Endothelial cell (in vitro differentiated cells): ENCODE measurements at regions not wholly inside any gene's neighbourhood (a gene's known extent, or its start where the extent isn't known, plus 50 kb on each side); places are given as distances from the start of the nearest gene placed in this dataset.

Experiments used
- DNase-seq: peaks from one replicate; pipeline ENCODE4 v3.0.0; 2021; ENCODE audit warnings: low spot score
- H3K27ac Mint-ChIP-seq: one replicate; pipeline ENCODE4 v1.8.0; 2021; ENCODE audit warnings: mixed read lengths, inconsistent platforms; ENCODE audit not compliant: unreplicated experiment
- H3K27me3 Mint-ChIP-seq: one replicate; pipeline ENCODE4 v1.8.0; 2021; ENCODE audit warnings: mild to moderate bottlenecking, moderate library complexity, mixed read lengths, inconsistent platforms; ENCODE audit not compliant: unreplicated experiment
- H3K36me3 Mint-ChIP-seq: one replicate; pipeline ENCODE4 v1.8.0; 2021; ENCODE audit warnings: mild to moderate bottlenecking, low read depth, mixed read lengths, inconsistent platforms; ENCODE audit not compliant: unreplicated experiment
- H3K4me1 Mint-ChIP-seq: one replicate; pipeline ENCODE4 v1.8.0; 2021; ENCODE audit warnings: mild to moderate bottlenecking, mixed read lengths, inconsistent platforms; ENCODE audit not compliant: unreplicated experiment
- H3K4me3 Mint-ChIP-seq: one replicate; pipeline ENCODE4 v1.8.0; 2021; ENCODE audit warnings: mild to moderate bottlenecking, mixed read lengths, inconsistent platforms; ENCODE audit not compliant: unreplicated experiment
- H3K9me3 Mint-ChIP-seq: one replicate; pipeline ENCODE4 v1.8.0; 2021; ENCODE audit warnings: mixed read lengths, inconsistent platforms; ENCODE audit not compliant: unreplicated experiment
- TF ChIP-seq, protein P1 (sequence below): fragments of 200-600 bp; sonication (generic); IDR thresholded peaks from one replicate; pipeline ENCODE4 v1.5.0; 2021; ENCODE audit warnings: antibody characterized with exemption; ENCODE audit not compliant: unreplicated experiment

DNA sequence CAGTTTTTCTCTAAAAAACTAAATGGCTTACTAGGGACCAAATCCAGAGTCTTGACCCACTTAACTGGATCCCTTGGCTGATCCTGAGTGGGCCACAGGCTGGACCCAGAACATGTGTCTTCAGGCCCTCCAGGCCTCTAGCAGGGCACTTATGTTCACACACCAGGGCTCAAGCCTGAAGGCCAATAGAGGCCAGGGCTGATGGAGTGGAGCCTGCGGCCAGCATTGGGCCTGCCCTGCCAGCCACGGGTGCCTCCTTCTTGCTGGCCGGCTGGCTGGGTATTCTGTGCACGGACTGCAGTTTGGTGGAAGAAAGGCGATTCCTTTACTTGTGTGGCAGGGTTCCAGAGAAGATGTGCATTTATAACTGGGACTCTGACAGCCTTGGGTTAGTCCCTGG is 103.0 kb upstream of the ZNF32 start:
- Mint-ChIP-seq H3K36me3 (no peaks in the 10 kb centered on the region), H3K9me3 (peaks cover 5% of the 10 kb centered on the region), H3K27me3 (peaks cover 6% of the 10 kb centered on the region), H3K4me1 (no peaks in the 10 kb centered on the region), H3K27ac (no peak overlapping the region), H3K4me3 (no peak overlapping the region)
- TF ChIP-seq, protein P1, sequence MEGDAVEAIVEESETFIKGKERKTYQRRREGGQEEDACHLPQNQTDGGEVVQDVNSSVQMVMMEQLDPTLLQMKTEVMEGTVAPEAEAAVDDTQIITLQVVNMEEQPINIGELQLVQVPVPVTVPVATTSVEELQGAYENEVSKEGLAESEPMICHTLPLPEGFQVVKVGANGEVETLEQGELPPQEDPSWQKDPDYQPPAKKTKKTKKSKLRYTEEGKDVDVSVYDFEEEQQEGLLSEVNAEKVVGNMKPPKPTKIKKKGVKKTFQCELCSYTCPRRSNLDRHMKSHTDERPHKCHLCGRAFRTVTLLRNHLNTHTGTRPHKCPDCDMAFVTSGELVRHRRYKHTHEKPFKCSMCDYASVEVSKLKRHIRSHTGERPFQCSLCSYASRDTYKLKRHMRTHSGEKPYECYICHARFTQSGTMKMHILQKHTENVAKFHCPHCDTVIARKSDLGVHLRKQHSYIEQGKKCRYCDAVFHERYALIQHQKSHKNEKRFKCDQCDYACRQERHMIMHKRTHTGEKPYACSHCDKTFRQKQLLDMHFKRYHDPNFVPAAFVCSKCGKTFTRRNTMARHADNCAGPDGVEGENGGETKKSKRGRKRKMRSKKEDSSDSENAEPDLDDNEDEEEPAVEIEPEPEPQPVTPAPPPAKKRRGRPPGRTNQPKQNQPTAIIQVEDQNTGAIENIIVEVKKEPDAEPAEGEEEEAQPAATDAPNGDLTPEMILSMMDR: no peak
- DNase-seq: no peak

DNA sequence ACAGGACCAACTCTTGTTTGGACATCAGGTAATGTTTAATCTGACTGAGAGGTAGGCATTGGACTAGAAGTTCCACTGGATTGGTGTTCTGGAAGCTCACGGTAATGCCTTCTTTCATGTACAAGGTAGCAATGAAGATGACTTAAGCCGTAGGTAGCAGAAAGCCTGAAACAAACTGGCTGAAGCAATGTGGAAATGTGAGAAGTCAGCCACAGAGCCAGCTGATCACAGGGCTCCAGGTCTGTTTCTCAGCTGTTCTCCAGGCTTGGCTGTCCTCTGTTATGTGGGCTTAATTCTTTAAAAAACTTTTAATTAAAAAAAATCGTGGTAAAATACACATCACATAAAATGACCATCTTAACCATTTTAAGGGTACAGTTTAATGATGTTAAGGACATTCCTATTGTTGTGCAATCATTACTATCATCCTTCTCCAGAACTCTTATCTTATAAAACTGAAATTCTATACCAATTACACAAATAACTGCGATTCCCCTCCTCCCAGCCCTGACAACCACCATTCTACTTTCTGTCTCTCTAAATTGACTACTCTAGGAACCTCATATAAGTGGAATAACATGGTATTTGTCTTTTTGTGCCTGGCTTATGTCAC is 101.4 kb upstream of the ZNF32 start:
- Mint-ChIP-seq H3K27me3 (peaks cover 6% of the 10 kb centered on the region), H3K4me1 (no peaks in the 10 kb centered on the region), H3K4me3 (no peak overlapping the region), H3K27ac (no peak overlapping the region), H3K9me3 (peaks cover 5% of the 10 kb centered on the region), H3K36me3 (no peaks in the 10 kb centered on the region)
- no peak for DNase-seq
- TF ChIP-seq, protein P1: no peak

DNA sequence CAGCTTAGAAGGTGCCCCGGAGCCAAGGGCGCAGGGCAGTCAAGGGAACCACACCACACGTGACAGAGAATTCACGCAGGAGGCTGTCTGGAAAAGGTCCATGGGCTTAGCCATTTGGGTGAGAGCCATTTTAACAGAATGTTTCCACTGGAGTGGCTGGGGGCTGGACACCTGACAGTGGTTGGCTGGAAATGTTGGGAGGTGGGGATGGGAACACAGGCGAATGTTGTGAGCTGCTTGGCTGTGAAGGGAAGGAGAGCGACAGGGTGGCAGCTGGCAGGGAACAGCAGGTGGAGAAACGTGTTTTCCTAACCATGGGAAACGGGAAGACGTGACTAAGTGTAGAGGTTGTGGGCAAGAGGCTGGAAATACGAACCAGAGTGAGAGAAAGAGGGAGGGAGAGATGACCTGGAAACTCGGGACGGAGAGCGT is 100.5 kb upstream of the ZNF32 start:
- peaks cover 6% of the 10 kb centered on the region for H3K27me3 Mint-ChIP-seq
- DNase-seq: no peak
- TF ChIP-seq, protein P1: no peak
- no peak overlapping the region for H3K4me3 Mint-ChIP-seq
- no peaks in the 10 kb centered on the region for H3K4me1 Mint-ChIP-seq
- peaks cover 5% of the 10 kb centered on the region for H3K9me3 Mint-ChIP-seq
- H3K36me3 Mint-ChIP-seq: no peaks in the 10 kb centered on the region
- no peak overlapping the region for H3K27ac Mint-ChIP-seq

DNA sequence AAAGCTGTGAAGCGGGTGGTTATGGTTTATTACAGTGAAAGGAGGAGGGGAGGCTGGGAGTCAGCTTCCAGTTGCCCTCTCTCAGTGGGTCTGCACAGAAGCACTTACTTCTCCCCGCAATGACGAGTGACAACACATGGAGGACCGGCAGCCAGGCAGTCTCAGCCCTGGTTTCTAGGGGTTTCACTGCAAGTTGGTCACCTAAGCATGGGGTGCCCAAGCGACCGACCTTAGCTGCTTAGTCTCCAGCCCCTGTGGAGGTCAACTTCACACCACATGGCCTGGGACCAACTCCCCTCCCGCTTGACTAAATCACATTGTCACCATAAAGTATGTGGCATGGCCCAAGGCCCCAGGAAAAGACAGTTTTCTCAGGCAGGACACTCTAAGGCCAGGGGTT is 99.9 kb upstream of the ZNF32 start:
- Mint-ChIP-seq H3K36me3 (no peaks in the 10 kb centered on the region), H3K27me3 (peaks cover 6% of the 10 kb centered on the region), H3K27ac (no peak overlapping the region), H3K9me3 (peaks cover 5% of the 10 kb centered on the region), H3K4me3 (no peak overlapping the region), H3K4me1 (no peaks in the 10 kb centered on the region)
- TF ChIP-seq, protein P1: no peak
- no peak for DNase-seq

DNA sequence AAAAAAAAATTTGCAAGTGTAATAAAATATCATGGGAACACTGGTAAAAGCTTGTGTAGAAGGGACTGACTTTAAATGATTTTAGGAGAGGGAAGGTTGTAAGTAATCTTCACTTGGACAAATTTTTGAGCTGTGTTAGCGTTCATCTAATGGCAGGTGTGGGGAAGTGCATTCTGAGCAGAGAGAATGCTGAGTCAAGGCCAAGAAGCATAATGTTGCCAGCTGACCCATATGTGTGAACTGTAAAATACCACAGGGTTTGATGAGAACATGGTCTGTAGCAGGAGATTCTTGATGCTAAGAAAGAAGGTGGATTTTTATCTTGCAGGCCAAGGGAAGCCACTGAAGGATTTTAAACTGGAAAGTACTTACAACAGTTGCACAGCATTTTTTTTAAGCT is 98.2 kb upstream of the ZNF32 start:
- peaks cover 5% of the 10 kb centered on the region for H3K9me3 Mint-ChIP-seq
- no peak for DNase-seq
- no peaks in the 10 kb centered on the region for H3K4me1 Mint-ChIP-seq
- H3K27me3 Mint-ChIP-seq: peaks cover 6% of the 10 kb centered on the region
- TF ChIP-seq, protein P1: no peak
- H3K27ac Mint-ChIP-seq: no peak overlapping the region
- H3K36me3 Mint-ChIP-seq: no peaks in the 10 kb centered on the region
- H3K4me3 Mint-ChIP-seq: no peak overlapping the region
